Endodermal cell (in vitro differentiated cells): ENCODE measurements at regions not wholly inside any gene's neighbourhood (a gene's known extent, or its start where the extent isn't known, plus 50 kb on each side); places are given as distances from the start of the nearest gene placed in this dataset.

ENCODE experiments used
- DNase-seq: peaks from one replicate; pipeline ENCODE4 v3.0.0-alpha.2; 2017
- H3K27ac ChIP-seq: 2 replicates; pipeline ENCODE4 v1.5.1; 2013; ENCODE audit warnings: mild to moderate bottlenecking, low read depth, low read length, moderate library complexity
- H3K27me3 ChIP-seq: 2 replicates; pipeline ENCODE4 v1.6.1; 2013; ENCODE audit warnings: mild to moderate bottlenecking, low read length, moderate library complexity; ENCODE audit not compliant: insufficient read depth, control insufficient read depth, poor library complexity, severe bottlenecking
- H3K36me3 ChIP-seq: 2 replicates; pipeline ENCODE4 v1.7.0; 2013; ENCODE audit warnings: mild to moderate bottlenecking, low read length, moderate library complexity; ENCODE audit not compliant: control insufficient read depth, insufficient read depth
- H3K4me1 ChIP-seq: one replicate; pipeline ENCODE4 v1.7.0; 2013; ENCODE audit warnings: low read length; ENCODE audit not compliant: control insufficient read depth, insufficient read depth
- H3K4me3 ChIP-seq: 2 replicates; pipeline ENCODE4 v1.5.1; 2013; ENCODE audit warnings: mild to moderate bottlenecking, low read length, moderate library complexity
- H3K9ac ChIP-seq: 2 replicates; pipeline ENCODE4 v1.6.1; 2013; ENCODE audit warnings: mild to moderate bottlenecking, low read length, moderate library complexity; ENCODE audit not compliant: poor library complexity, severe bottlenecking; ENCODE audit errors: extremely low read depth
- H3K9me3 ChIP-seq: 2 replicates; pipeline ENCODE4 v1.6.1; 2013; ENCODE audit warnings: mild to moderate bottlenecking, low read length, moderate library complexity; ENCODE audit not compliant: control insufficient read depth
- H3K27ac Mint-ChIP-seq: 2 replicates; pipeline ENCODE4 v1.8.0; 2020; ENCODE audit warnings: mixed read lengths
- H3K27me3 Mint-ChIP-seq: 2 replicates; pipeline ENCODE4 v1.8.0; 2021; ENCODE audit warnings: mild to moderate bottlenecking, mixed read lengths; ENCODE audit not compliant: insufficient read depth
- H3K36me3 Mint-ChIP-seq: 2 replicates; pipeline ENCODE4 v1.8.0; 2020; ENCODE audit warnings: low read depth, mixed read lengths
- H3K4me1 Mint-ChIP-seq: 2 replicates; pipeline ENCODE4 v1.8.0; 2020; ENCODE audit warnings: mixed read lengths
- H3K4me3 Mint-ChIP-seq: 2 replicates; pipeline ENCODE4 v1.8.0; 2020; ENCODE audit warnings: mild to moderate bottlenecking, moderate library complexity, mixed read lengths
- H3K9me3 Mint-ChIP-seq: 2 replicates; pipeline ENCODE4 v1.8.0; 2020; ENCODE audit warnings: mild to moderate bottlenecking, mixed read lengths
- WGBS, 2 experiments: methylation state at CpG; one replicate each; pipeline versions ENCODE4 v1.1.5 to v1.1.7; 2013; ENCODE audit warnings: missing lambda C conversion rate in 2 of 2, mixed read lengths in 1 of 2; ENCODE audit not compliant: insufficient coverage in 1 of 2, insufficient read length in 1 of 2; 5-methylcytosine and 5-hydroxymethylcytosine counted together
- TF ChIP-seq, protein P1 (sequence below): fragments of 200-600 bp; sonication (generic); conservative IDR thresholded peaks from 2 replicates; pipeline ENCODE4 v1.5.0; 2021; ENCODE audit warnings: antibody characterized with exemption, mild to moderate bottlenecking

DNA sequence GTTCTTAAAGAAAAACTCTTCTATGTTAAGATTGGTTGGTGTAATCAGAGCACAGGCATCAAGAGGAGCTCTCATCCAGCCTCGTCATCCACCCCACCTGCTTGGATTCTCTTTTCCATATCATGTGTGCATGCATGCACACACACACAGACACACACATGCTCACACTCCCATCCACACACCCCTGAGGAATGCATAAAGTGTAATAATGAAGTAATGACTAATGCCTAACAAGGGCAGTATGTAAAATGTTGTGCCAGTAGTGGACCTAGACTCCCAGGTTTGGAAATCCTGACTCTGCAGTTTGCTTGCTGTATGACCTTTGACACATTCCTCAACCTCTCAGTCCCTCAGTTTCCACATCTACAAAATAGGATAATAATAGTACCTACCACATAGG is 280.0 kb upstream of the ANKRD55 start:
- no peak for DNase-seq
- Mint-ChIP-seq H3K27ac (no peak overlapping the region), H3K27me3 (peaks cover 4% of the 10 kb centered on the region), H3K36me3 (no peaks in the 10 kb centered on the region), H3K4me3 (no peak overlapping the region), H3K4me1 (peaks cover 13% of the 10 kb centered on the region), H3K9me3 (no peaks in the 10 kb centered on the region)
- no peak overlapping the region for H3K4me3 ChIP-seq
- H3K4me1 ChIP-seq, result no peaks in the 10 kb centered on the region
- H3K9me3 ChIP-seq, result no peaks in the 10 kb centered on the region
- H3K36me3 ChIP-seq, result no peaks in the 10 kb centered on the region
- no peak overlapping the region for H3K27ac ChIP-seq
- no peaks in the 10 kb centered on the region for H3K27me3 ChIP-seq
- TF ChIP-seq, protein P1, sequence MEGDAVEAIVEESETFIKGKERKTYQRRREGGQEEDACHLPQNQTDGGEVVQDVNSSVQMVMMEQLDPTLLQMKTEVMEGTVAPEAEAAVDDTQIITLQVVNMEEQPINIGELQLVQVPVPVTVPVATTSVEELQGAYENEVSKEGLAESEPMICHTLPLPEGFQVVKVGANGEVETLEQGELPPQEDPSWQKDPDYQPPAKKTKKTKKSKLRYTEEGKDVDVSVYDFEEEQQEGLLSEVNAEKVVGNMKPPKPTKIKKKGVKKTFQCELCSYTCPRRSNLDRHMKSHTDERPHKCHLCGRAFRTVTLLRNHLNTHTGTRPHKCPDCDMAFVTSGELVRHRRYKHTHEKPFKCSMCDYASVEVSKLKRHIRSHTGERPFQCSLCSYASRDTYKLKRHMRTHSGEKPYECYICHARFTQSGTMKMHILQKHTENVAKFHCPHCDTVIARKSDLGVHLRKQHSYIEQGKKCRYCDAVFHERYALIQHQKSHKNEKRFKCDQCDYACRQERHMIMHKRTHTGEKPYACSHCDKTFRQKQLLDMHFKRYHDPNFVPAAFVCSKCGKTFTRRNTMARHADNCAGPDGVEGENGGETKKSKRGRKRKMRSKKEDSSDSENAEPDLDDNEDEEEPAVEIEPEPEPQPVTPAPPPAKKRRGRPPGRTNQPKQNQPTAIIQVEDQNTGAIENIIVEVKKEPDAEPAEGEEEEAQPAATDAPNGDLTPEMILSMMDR, result no peak
- no peak overlapping the region for H3K9ac ChIP-seq
- 0% methylated on average over 1 of the region's 1 CpG; no CpG with 5 or more reads in 1 of the 2 experiments for WGBS, 2 experiments

DNA sequence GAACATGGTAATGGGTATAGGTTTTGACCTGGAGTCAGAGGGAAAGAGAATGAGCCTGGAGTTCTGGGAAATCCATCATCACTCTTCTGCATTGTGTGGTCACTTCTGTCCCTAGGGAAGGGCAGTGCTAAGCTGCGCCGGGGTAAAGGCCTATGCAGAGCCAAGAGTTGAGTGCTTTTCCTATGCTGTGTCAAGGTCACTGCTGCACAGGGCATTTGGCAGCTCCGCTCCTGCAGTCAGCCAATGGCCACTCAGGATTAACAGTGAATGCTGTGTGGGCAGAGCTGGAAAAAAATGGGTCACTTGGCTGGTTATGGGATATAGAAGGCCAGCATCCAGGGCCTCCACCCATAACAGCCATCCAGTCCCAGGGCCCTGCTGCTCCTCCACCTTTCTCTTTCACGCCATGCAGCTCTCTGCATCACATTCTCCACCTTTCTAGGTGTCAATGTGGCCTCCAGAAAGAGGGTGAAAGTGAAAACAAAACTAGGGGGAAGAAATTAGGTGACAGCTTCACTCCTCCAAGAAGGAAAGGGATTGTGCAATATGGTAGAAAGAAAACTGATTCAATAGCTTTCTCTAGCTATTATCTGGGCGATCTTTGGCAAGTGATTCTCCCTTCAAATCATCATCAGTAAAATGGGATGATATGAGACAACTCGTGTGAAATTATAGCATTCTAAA is 279.3 kb upstream of the ANKRD55 start:
- no peak for DNase-seq
- H3K36me3 ChIP-seq, result no peaks in the 10 kb centered on the region
- Mint-ChIP-seq H3K36me3 (no peaks in the 10 kb centered on the region), H3K27me3 (peaks cover 3% of the 10 kb centered on the region), H3K27ac (no peak overlapping the region), H3K9me3 (no peaks in the 10 kb centered on the region), H3K4me1 (peaks cover 13% of the 10 kb centered on the region), H3K4me3 (no peak overlapping the region)
- H3K9me3 ChIP-seq, result no peaks in the 10 kb centered on the region
- H3K9ac ChIP-seq, result no peak overlapping the region
- TF ChIP-seq, protein P1, result no peak
- no peaks in the 10 kb centered on the region for H3K27me3 ChIP-seq
- no peak overlapping the region for H3K27ac ChIP-seq
- H3K4me1 ChIP-seq, result no peaks in the 10 kb centered on the region
- no peak overlapping the region for H3K4me3 ChIP-seq
- 89 to 95% methylated on average over 4 to 6 of the region's 6 CpGs for WGBS, 2 experiments

DNA sequence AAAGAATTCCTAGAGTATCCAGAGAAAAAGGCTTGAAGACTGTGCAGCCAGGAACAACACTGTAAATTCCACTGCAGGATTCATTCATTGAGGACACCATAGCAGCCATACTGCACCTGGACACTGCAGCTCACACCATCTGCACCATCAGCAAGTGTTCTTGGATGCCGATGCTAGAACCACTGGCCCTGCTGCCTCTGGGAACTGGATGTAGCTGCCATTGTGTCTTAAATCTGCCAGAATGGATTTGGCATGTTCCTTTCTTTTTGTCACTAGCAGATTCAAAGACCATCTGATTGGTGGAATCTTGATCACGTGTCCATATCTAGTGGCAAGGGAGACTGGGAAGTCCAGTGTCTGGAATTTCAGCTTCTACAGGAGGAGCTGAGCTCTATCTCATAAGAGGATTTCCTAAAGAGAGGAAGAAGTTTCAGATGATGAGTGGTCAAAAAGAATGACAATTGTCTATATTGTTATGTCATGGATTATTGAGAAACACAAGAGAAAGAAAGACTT is 278.3 kb upstream of the ANKRD55 start:
- peaks cover 15% of the 10 kb centered on the region for H3K4me1 Mint-ChIP-seq

More for the DNA sequence above, 278.3 kb upstream of the ANKRD55 start:
- no peak for DNase-seq
- TF ChIP-seq, protein P1, result no peak
- no peak overlapping the region for H3K4me3 Mint-ChIP-seq
- 95 to 100% methylated on average over 1 to 2 of the region's 2 CpGs for WGBS, 2 experiments
- no peaks in the 10 kb centered on the region for H3K4me1 ChIP-seq
- no peaks in the 10 kb centered on the region for H3K36me3 Mint-ChIP-seq
- no peak overlapping the region for H3K27ac ChIP-seq
- no peaks in the 10 kb centered on the region for H3K9me3 ChIP-seq
- H3K27me3 Mint-ChIP-seq, result peaks cover under 1% of the 10 kb centered on the region
- H3K36me3 ChIP-seq, result no peaks in the 10 kb centered on the region
- H3K4me3 ChIP-seq, result no peak overlapping the region
- no peak overlapping the region for H3K27ac Mint-ChIP-seq
- no peak overlapping the region for H3K9ac ChIP-seq
- no peaks in the 10 kb centered on the region for H3K27me3 ChIP-seq
- no peaks in the 10 kb centered on the region for H3K9me3 Mint-ChIP-seq
